H1 (cell line): ENCODE measurements at regions not wholly inside any gene's neighbourhood (a gene's known extent, or its start where the extent isn't known, plus 50 kb on each side); places are given as distances from the start of the nearest gene placed in this dataset.

Experiments
- CTCF ChIA-PET: fragments of 300-600 bp; sonication (Branson Sonifier 250); formaldehyde crosslinking; loops from one replicate; lab custom pipeline; 2021; ENCODE audit not compliant: partially characterized antibody; lab: Charles Lee
- POLR2A ChIA-PET: fragments of 300-600 bp; sonication (Branson Sonifier 250); formaldehyde crosslinking; loops from one replicate; lab custom pipeline; 2021; ENCODE audit warnings: inconsistent platforms; ENCODE audit not compliant: partially characterized antibody; lab: Charles Lee
- DNase-seq, 2 experiments: peaks; one replicate each; pipeline versions ENCODE4 v3.0.0 to v3.0.0-alpha.2; 2010 to 2022; ENCODE audit warnings: low spot score in 2 of 2, low read depth in 1 of 2, mixed read lengths in 1 of 2
- FAIRE-seq: peaks from 2 replicates; lab custom pipeline; 2011; peaks lifted over from hg19 to GRCh38; lab: Jason Lieb, UNC
- H2AFZ ChIP-seq: 2 replicates; pipeline ENCODE4 v1.8.1; 2012; ENCODE audit warnings: low read length, inconsistent platforms
- H2AK5ac ChIP-seq: 2 replicates; pipeline ENCODE4 v1.6.1; 2013; ENCODE audit warnings: low read depth, low read length
- H2BK120ac ChIP-seq: replicated peaks from 2 replicates; pipeline ENCODE3; 2013; ENCODE audit warnings: low read depth, low read length, inconsistent platforms
- H2BK12ac ChIP-seq: 2 replicates; pipeline ENCODE4 v1.6.1; 2013; ENCODE audit warnings: low read depth, low read length
- H2BK15ac ChIP-seq: 2 replicates; pipeline ENCODE4 v1.6.1; 2013; ENCODE audit warnings: low read length
- H2BK20ac ChIP-seq: 2 replicates; pipeline ENCODE4 v1.6.1; 2013; ENCODE audit warnings: low read length
- H2BK5ac ChIP-seq: 2 replicates; pipeline ENCODE4 v1.6.1; 2013; ENCODE audit warnings: low read depth, low read length
- H3K14ac ChIP-seq: 2 replicates; pipeline ENCODE4 v1.6.1; 2013; ENCODE audit warnings: inconsistent platforms; ENCODE audit not compliant: insufficient read length
- H3K18ac ChIP-seq: 2 replicates; pipeline ENCODE4 v1.6.1; 2013; ENCODE audit warnings: low read length; ENCODE audit errors: extremely low read depth
- H3K23ac ChIP-seq: 2 replicates; pipeline ENCODE4 v1.6.1; 2013; ENCODE audit warnings: inconsistent platforms; ENCODE audit not compliant: insufficient read length
- H3K23me2 ChIP-seq: 2 replicates; pipeline ENCODE4 v1.6.1; 2013; ENCODE audit warnings: low read depth, low read length
- H3K27ac ChIP-seq: 2 replicates; pipeline ENCODE4 v1.6.1; 2011; ENCODE audit warnings: low read depth, low read length, inconsistent platforms
- H3K27me3 ChIP-seq, 4 experiments: replicated peaks in 1 of 4; 1 replicate in 1 of 4; 2 replicates in 3 of 4; pipeline versions ENCODE4 v1.6.1 to v1.8.1; 2011 to 2013; ENCODE audit warnings: low read length in 3 of 4, mild to moderate bottlenecking in 3 of 4, inconsistent platforms in 2 of 4, mixed read lengths in 2 of 4, moderate library complexity in 1 of 4; ENCODE audit not compliant: control insufficient read depth in 3 of 4, insufficient read depth in 3 of 4; ENCODE audit errors: extremely low read depth in 1 of 4
- H3K36me3 ChIP-seq, 4 experiments: 2 replicates each; pipeline versions ENCODE4 v1.6.1 to v1.8.1; 2011 to 2013; ENCODE audit warnings: mild to moderate bottlenecking in 4 of 4, low read length in 3 of 4, moderate library complexity in 2 of 4, control low read depth in 1 of 4, inconsistent platforms in 1 of 4; ENCODE audit not compliant: insufficient read depth in 4 of 4, control insufficient read depth in 2 of 4
- H3K4ac ChIP-seq: replicated peaks from 2 replicates; pipeline ENCODE3; 2013; ENCODE audit warnings: low read length, low read depth, mixed read lengths, inconsistent platforms; ENCODE audit not compliant: insufficient read length
- H3K4me1 ChIP-seq, 4 experiments: replicated peaks in 1 of 4; 1 replicate in 1 of 4; 2 replicates in 3 of 4; pipeline versions ENCODE4 v1.6.1 to v1.8.1; 2011 to 2013; ENCODE audit warnings: low read length in 3 of 4, inconsistent platforms in 2 of 4, mixed read lengths in 1 of 4; ENCODE audit not compliant: insufficient read depth in 4 of 4, control insufficient read depth in 3 of 4
- H3K4me2 ChIP-seq, 2 experiments: 2 replicates each; pipeline versions ENCODE4 v1.6.1 to v1.8.1; 2011 to 2013; ENCODE audit warnings: low read depth in 2 of 2, low read length in 2 of 2, control low read depth in 1 of 2, inconsistent platforms in 1 of 2, mild to moderate bottlenecking in 1 of 2; ENCODE audit not compliant: insufficient read depth in 1 of 2
- H3K4me3 ChIP-seq, 4 experiments: fragments of 200-600, 300-600 bp in 1 of 4; sonication (generic), shearing (Covaris generic), sonication (Bioruptor Twin) in 1 of 4; 2 replicates each; pipeline versions ENCODE4 v1.5.1 to v1.8.1; 2011 to 2016; ENCODE audit warnings: low read length in 4 of 4, low read depth in 3 of 4, control low read depth in 2 of 4, inconsistent platforms in 2 of 4, mild to moderate bottlenecking in 2 of 4, mixed read lengths in 1 of 4, moderate library complexity in 1 of 4; ENCODE audit not compliant: insufficient read depth in 2 of 4; ENCODE audit errors: extremely low read depth in 1 of 4
- H3K56ac ChIP-seq: replicated peaks from 2 replicates; pipeline ENCODE3; 2013; ENCODE audit warnings: low read depth, mild to moderate bottlenecking, mixed read lengths, low read length, inconsistent platforms; ENCODE audit not compliant: insufficient read length
- H3K79me1 ChIP-seq: 2 replicates; pipeline ENCODE4 v1.6.1; 2013; ENCODE audit warnings: low read depth, low read length, control low read depth
- H3K79me2 ChIP-seq, 2 experiments: 2 replicates each; pipeline versions ENCODE4 v1.6.1 to v1.8.1; 2012 to 2013; ENCODE audit warnings: low read length in 2 of 2, mild to moderate bottlenecking in 2 of 2, inconsistent platforms in 1 of 2; ENCODE audit not compliant: insufficient read depth in 2 of 2, control insufficient read depth in 1 of 2
- H3K9ac ChIP-seq, 4 experiments: replicated peaks in 1 of 4; 1 replicate in 1 of 4; 2 replicates in 3 of 4; pipeline versions ENCODE4 v1.6.1 to v1.8.1; 2011 to 2013; ENCODE audit warnings: low read depth in 3 of 4, low read length in 3 of 4, control low read depth in 2 of 4, mild to moderate bottlenecking in 2 of 4, moderate library complexity in 2 of 4, inconsistent platforms in 1 of 4; ENCODE audit errors: extremely low read depth in 1 of 4
- H3K9me3 ChIP-seq, 2 experiments: 2 replicates each; pipeline versions ENCODE4 v1.6.1 to v1.8.1; 2012 to 2013; ENCODE audit warnings: mild to moderate bottlenecking in 2 of 2, moderate library complexity in 2 of 2, control low read depth in 1 of 2, inconsistent platforms in 1 of 2, low read depth in 1 of 2, low read length in 1 of 2, mixed read lengths in 1 of 2; ENCODE audit not compliant: insufficient read depth in 2 of 2
- H4K20me1 ChIP-seq, 2 experiments: replicated peaks in 1 of 2; 2 replicates each; pipeline versions ENCODE3 to v1.8.1; 2011 to 2013; ENCODE audit warnings: inconsistent platforms in 2 of 2, low read length in 2 of 2, mild to moderate bottlenecking in 1 of 2; ENCODE audit not compliant: insufficient read depth in 2 of 2, control insufficient read depth in 1 of 2
- H4K5ac ChIP-seq: 2 replicates; pipeline ENCODE4 v1.6.1; 2013; ENCODE audit warnings: low read length, low read depth, mixed read lengths, inconsistent platforms; ENCODE audit not compliant: insufficient read length
- H4K8ac ChIP-seq: 2 replicates; pipeline ENCODE4 v1.8.0; 2013; ENCODE audit warnings: mild to moderate bottlenecking, moderate library complexity, low read length, inconsistent platforms; ENCODE audit not compliant: insufficient read depth; ENCODE audit errors: extremely low read depth
- H4K91ac ChIP-seq: replicated peaks from 2 replicates; pipeline ENCODE3; 2013; ENCODE audit warnings: low read length, mixed read lengths, inconsistent platforms; ENCODE audit not compliant: insufficient read length
- ATF2 ChIP-seq: IDR thresholded peaks from 2 replicates; pipeline ENCODE4 v1.6.1; 2012; ENCODE audit warnings: low read length, inconsistent platforms
- ATF3 ChIP-seq: IDR thresholded peaks from 2 replicates; pipeline ENCODE4 v1.6.1; 2011; ENCODE audit warnings: low read depth, mild to moderate bottlenecking, low read length; ENCODE audit not compliant: insufficient read depth
- BCL11A ChIP-seq, 2 experiments: IDR thresholded peaks; one replicate each; pipeline ENCODE4 v1.6.1; 2011; ENCODE audit warnings: low read depth in 2 of 2, low read length in 2 of 2, mild to moderate bottlenecking in 2 of 2
- BRCA1 ChIP-seq: IDR thresholded peaks from 2 replicates; pipeline ENCODE4 v1.6.1; 2012; ENCODE audit warnings: low read depth, low read length, improper control_type of control experiment
- CBX8 ChIP-seq: fragments of 300-800, 300-1000 bp; sonication (generic); IDR thresholded peaks from 2 replicates; pipeline ENCODE4 v1.7.1; 2016; ENCODE audit warnings: low read depth, low read length, borderline replicate concordance
- CHD2 ChIP-seq: IDR thresholded peaks from 2 replicates; pipeline ENCODE4 v1.6.1; 2012; ENCODE audit warnings: low read length, improper control_type of control experiment
- EP300 ChIP-seq, 2 experiments: IDR thresholded peaks; 1 replicate in 1 of 2; 2 replicates in 1 of 2; pipeline ENCODE4 v1.6.1; 2011 to 2012; ENCODE audit warnings: low read depth in 2 of 2, low read length in 2 of 2, mild to moderate bottlenecking in 2 of 2, borderline replicate concordance in 1 of 2, inconsistent platforms in 1 of 2, moderate library complexity in 1 of 2
- GABPA ChIP-seq: IDR thresholded peaks from 2 replicates; pipeline ENCODE4 v1.6.1; 2011; ENCODE audit warnings: mild to moderate bottlenecking, low read length, moderate library complexity, borderline replicate concordance; ENCODE audit not compliant: insufficient read depth
- HDAC2 ChIP-seq, 2 experiments: fragments of 300-600 bp in 1 of 2; sonication (generic) in 1 of 2; IDR thresholded peaks; 2 replicates each; pipeline ENCODE4 v1.6.1; 2011 to 2012; ENCODE audit warnings: low read depth in 2 of 2, low read length in 2 of 2, mild to moderate bottlenecking in 2 of 2, moderate library complexity in 2 of 2, borderline replicate concordance in 1 of 2, inconsistent platforms in 1 of 2
- JUND ChIP-seq: IDR thresholded peaks from 2 replicates; pipeline ENCODE4 v1.6.1; 2011; ENCODE audit warnings: mild to moderate bottlenecking, improper control_type of control experiment, low read length
- RBBP5 ChIP-seq: IDR thresholded peaks from 2 replicates; pipeline ENCODE4 v1.7.1; 2012; ENCODE audit warnings: low read depth, mild to moderate bottlenecking, inconsistent platforms, low read length, moderate library complexity, borderline replicate concordance
- RNF2 ChIP-seq: fragments of 200-900, 300-1000 bp; sonication (generic); IDR thresholded peaks from 2 replicates; pipeline ENCODE4 v1.7.1; 2016; ENCODE audit warnings: borderline replicate concordance, low read depth, mild to moderate bottlenecking, antibody characterized with exemption, low read length; ENCODE audit not compliant: poor library complexity, severe bottlenecking; ENCODE audit errors: missing control alignments

- Histone ChIP-seq H3K23me2 (no peaks in the 10 kb centered on the region), H3K79me1 (no peaks in the 10 kb centered on the region), H2AK5ac (no peak overlapping the region), H3K9me3 (no peaks in the 10 kb centered on the region)
- TF ChIP-seq GABPA (no peak), HDAC2 (IDR thresholded peaks at IDR 0.05; ENCODE audit: borderline replicate concordance in 1 of 2, low read depth in 2 of 2, low read length in 2 of 2) (no peak), CHD2 (no peak), BRCA1 (no peak), EP300 (IDR thresholded peaks at IDR 0.05; ENCODE audit: borderline replicate concordance in 1 of 2, low read depth in 2 of 2, low read length in 2 of 2) (no peak), ATF3 (no peak), JUND (no peak), RNF2 (no peak), CBX8 (no peak), BCL11A (IDR thresholded peaks at IDR 0.05; ENCODE audit: low read depth in 2 of 2, low read length in 2 of 2) (no peak), RBBP5 (no peak), ATF2 (no peak)
- TF ChIP-seq, all 59 proteins: peak for 0
- no peak overlapping the region for H4K91ac ChIP-seq
- no peak overlapping the region for H2BK5ac ChIP-seq
- H3K4ac ChIP-seq, result no peak overlapping the region
- H3K23ac ChIP-seq, result no peak overlapping the region
- H2BK15ac ChIP-seq, result no peak overlapping the region
- H3K14ac ChIP-seq, result no peak overlapping the region
- H4K8ac ChIP-seq, result no peak overlapping the region
- no peak overlapping the region for H2BK12ac ChIP-seq
- no peak overlapping the region for H4K5ac ChIP-seq
- no peak overlapping the region for H2BK120ac ChIP-seq
- no peaks in the 10 kb centered on the region for H4K20me1 ChIP-seq
- H2BK20ac ChIP-seq, result no peak overlapping the region
- no peak overlapping the region for H3K27ac ChIP-seq
- H2AFZ ChIP-seq, result no peak overlapping the region
- no peak overlapping the region for H3K18ac ChIP-seq
- H3K9ac ChIP-seq, result no peak overlapping the region
- CTCF ChIA-PET, result no interaction called here
- no peaks in the 10 kb centered on the region for H3K27me3 ChIP-seq
- H3K4me3 ChIP-seq, result no peak overlapping the region
- no peaks in the 10 kb centered on the region for H3K79me2 ChIP-seq
- no peak for FAIRE-seq
- no peak overlapping the region for H3K4me2 ChIP-seq
- no peak for DNase-seq
- no peak overlapping the region for H3K56ac ChIP-seq
- H3K36me3 ChIP-seq, result no peaks in the 10 kb centered on the region
- peaks cover 0 to 4% (median 1%) of the 10 kb centered on the region in 4 experiments; a peak in 3 of 7 replicates for H3K4me1 ChIP-seq
- POLR2A ChIA-PET, result no interaction called here
These were observed 385.9 kb upstream of the CYRIA start for GRCh38 chr2:17051538-17051937.
